ELF-1 (cell line): ENCODE measurements at regions not wholly inside any gene's neighbourhood (a gene's known extent, or its start where the extent isn't known, plus 50 kb on each side); places are given as distances from the start of the nearest gene placed in this dataset.

Experiments used
- DNase-seq: peaks from one replicate; pipeline ENCODE4 v3.0.0-alpha.2; 2016; ENCODE audit warnings: low read depth, low spot score

GRCh38 chr2:188909036-188909435 is 65.1 kb upstream of the COL3A1 start:
- no peak for DNase-seq

- DNase-seq = no peak
Observed at GRCh38 chr2:188916736-188917135, 57.4 kb upstream of the COL3A1 start.

DNA sequence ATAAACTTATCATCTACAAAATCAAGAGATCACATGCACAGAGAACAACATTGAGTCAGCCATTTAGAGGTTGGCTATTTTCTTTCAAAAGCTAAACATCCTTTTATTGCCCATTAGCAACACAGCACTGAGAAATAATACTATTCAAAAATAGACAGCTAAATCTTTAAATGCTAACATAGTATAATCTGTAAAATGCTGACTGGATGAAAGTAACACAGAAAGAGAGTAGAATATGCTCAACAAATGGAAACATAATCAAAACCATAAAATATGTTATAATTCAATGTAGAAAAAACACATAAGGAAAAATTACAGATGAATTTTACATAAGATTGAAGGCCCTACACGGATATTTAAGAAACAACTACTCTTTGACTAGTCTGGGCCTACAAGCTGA is 56.5 kb upstream of the COL3A1 start:
- DNase-seq = no peak

GRCh38 chr2:188919824-188920223 is 54.3 kb upstream of the COL3A1 start:
- no peak for DNase-seq

- DNase-seq = no peak
Observed at GRCh38 chr2:188922191-188922590, 52.0 kb upstream of the COL3A1 start.
